ENCODE measurements at regions not wholly inside any gene's neighbourhood (a gene's known extent, or its start where the extent isn't known, plus 50 kb on each side); places are given as distances from the start of the nearest gene placed in this dataset.

DNA sequence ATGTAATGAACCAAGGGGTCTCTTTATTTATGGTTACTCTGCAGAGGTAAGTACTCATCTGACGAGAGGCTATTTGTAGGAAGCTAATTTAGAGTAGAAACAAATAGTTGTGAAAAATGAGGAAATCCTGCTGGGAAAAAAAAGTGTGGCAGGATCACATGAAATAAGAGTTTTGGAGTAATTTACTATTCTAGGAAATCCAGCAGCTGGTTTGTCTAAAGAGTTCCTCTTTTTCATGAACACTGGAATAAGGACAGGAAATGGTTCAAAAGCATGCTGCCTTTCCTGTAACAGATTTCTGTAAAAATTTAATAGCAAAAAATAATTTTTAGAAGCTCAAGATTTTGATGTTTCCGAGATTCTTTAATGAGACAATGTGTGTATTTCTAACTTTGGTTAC lies 177.3 kb downstream of the CHRM3 start:
- BruUV-seq (replicated peaks): no TSS peak
- TF ChIP-seq, protein P1, sequence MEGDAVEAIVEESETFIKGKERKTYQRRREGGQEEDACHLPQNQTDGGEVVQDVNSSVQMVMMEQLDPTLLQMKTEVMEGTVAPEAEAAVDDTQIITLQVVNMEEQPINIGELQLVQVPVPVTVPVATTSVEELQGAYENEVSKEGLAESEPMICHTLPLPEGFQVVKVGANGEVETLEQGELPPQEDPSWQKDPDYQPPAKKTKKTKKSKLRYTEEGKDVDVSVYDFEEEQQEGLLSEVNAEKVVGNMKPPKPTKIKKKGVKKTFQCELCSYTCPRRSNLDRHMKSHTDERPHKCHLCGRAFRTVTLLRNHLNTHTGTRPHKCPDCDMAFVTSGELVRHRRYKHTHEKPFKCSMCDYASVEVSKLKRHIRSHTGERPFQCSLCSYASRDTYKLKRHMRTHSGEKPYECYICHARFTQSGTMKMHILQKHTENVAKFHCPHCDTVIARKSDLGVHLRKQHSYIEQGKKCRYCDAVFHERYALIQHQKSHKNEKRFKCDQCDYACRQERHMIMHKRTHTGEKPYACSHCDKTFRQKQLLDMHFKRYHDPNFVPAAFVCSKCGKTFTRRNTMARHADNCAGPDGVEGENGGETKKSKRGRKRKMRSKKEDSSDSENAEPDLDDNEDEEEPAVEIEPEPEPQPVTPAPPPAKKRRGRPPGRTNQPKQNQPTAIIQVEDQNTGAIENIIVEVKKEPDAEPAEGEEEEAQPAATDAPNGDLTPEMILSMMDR (IDR thresholded peaks at IDR 0.05; ENCODE audit: unreplicated experiment): no peak
- DNase-seq: no peak
- Mint-ChIP-seq H3K27ac (ENCODE audit: unreplicated experiment) (no peak overlapping the region), H3K4me3 (ENCODE audit: low read depth, unreplicated experiment) (no peak overlapping the region), H3K4me1 (ENCODE audit: low read depth, unreplicated experiment) (peaks cover 6% of the 10 kb centered on the region), H3K36me3 (ENCODE audit: insufficient read depth, unreplicated experiment) (no peaks in the 10 kb centered on the region), H3K27me3 (ENCODE audit: unreplicated experiment) (no peaks in the 10 kb centered on the region), H3K9me3 (ENCODE audit: low read depth, unreplicated experiment) (peaks cover 3% of the 10 kb centered on the region)
- intact Hi-C loops (cut with micrococcal nuclease; ENCODE audit: unreplicated experiment): no loop called here
- CTCF ChIA-PET: interaction anchor here (0.6 kb wide), 1 partner anchor 12 kb away, joined by 4 read pairs; no protein-coding TSS in a partner anchor

DNA sequence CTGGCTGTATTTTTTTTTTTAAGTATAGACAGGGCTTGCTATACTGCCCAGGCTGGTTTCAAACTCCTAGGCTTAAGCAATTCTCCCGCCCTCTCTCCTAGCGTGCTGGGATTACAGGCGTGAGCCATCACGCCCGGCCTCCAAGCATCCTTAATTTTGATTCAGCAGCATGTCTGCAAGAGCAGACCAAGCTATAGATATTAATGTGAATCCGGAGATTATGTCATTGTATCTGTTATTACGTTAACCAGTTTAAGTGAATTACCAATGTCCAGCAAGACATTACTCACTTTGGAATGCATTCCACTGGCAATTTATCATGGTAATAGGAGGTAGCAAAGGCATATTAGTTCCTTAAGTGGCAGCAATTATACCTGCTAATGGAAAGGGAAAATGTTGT lies 179.7 kb downstream of the CHRM3 start:
- no peaks in the 10 kb centered on the region for H3K27me3 Mint-ChIP-seq (ENCODE audit: unreplicated experiment)
- H3K4me3 Mint-ChIP-seq (ENCODE audit: low read depth, unreplicated experiment): no peak overlapping the region
- intact Hi-C loops (cut with micrococcal nuclease; ENCODE audit: unreplicated experiment): no loop called here
- CTCF ChIA-PET: no interaction called here
- no peak for DNase-seq
- H3K9me3 Mint-ChIP-seq (ENCODE audit: low read depth, unreplicated experiment): peaks cover 3% of the 10 kb centered on the region
- BruUV-seq (replicated peaks): no TSS peak
- TF ChIP-seq, protein P1 (IDR thresholded peaks at IDR 0.05; ENCODE audit: unreplicated experiment): no peak
- no peaks in the 10 kb centered on the region for H3K36me3 Mint-ChIP-seq (ENCODE audit: insufficient read depth, unreplicated experiment)
- H3K27ac Mint-ChIP-seq (ENCODE audit: unreplicated experiment): no peak overlapping the region
- H3K4me1 Mint-ChIP-seq (ENCODE audit: low read depth, unreplicated experiment): no peaks in the 10 kb centered on the region

DNA sequence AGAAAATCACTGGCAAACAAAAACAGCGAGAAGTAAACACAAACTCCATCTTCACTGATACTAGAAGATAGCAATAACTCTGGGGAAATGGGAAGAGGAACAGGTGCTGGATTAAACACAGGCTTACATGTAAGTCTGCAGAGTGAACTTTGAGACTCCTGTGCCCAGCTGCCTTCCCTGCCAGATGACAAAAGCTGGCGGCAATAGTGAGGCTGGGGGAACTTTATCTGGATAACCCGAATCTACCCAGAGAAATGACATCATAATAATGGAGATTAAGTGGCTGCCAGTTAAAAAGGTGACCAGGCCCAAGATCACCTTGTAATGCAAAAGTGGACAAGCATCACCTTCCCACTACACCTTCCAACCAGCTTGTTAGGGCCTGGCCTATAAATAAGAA lies 184.5 kb downstream of the CHRM3 start:
- intact Hi-C loops (cut with micrococcal nuclease; ENCODE audit: unreplicated experiment): no loop called here
- Mint-ChIP-seq H3K27me3 (ENCODE audit: unreplicated experiment) (no peaks in the 10 kb centered on the region), H3K36me3 (ENCODE audit: insufficient read depth, unreplicated experiment) (no peaks in the 10 kb centered on the region), H3K27ac (ENCODE audit: unreplicated experiment) (no peak overlapping the region), H3K9me3 (ENCODE audit: low read depth, unreplicated experiment) (peaks cover 3% of the 10 kb centered on the region), H3K4me1 (ENCODE audit: low read depth, unreplicated experiment) (no peaks in the 10 kb centered on the region), H3K4me3 (ENCODE audit: low read depth, unreplicated experiment) (no peak overlapping the region)
- TF ChIP-seq, protein P1 (IDR thresholded peaks at IDR 0.05; ENCODE audit: unreplicated experiment): no peak
- BruUV-seq (replicated peaks): no TSS peak
- CTCF ChIA-PET: no interaction called here
- no peak for DNase-seq

DNA sequence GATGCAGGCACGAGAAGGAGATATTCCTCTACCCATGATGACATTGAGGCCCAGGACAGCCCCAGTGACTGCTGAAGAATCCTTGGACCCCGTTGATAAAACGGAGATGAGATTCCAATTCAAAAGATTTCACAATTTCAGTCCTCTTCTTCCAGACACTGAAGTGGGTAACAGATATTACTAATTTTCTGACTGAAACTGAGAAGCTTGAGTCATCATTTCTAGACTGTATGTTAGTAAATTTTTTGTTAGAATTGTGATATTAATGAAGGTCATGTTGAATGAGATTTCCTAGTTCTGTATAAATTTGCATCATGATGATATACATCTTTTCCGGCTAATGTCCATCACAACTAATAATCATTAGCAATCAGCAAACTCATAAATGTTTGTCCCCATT lies 185.8 kb downstream of the CHRM3 start:
- H3K27me3 Mint-ChIP-seq (ENCODE audit: unreplicated experiment): no peaks in the 10 kb centered on the region
- TF ChIP-seq, protein P1 (IDR thresholded peaks at IDR 0.05; ENCODE audit: unreplicated experiment): no peak
- H3K9me3 Mint-ChIP-seq (ENCODE audit: low read depth, unreplicated experiment): peaks cover 3% of the 10 kb centered on the region
- no peak overlapping the region for H3K4me3 Mint-ChIP-seq (ENCODE audit: low read depth, unreplicated experiment)
- no peaks in the 10 kb centered on the region for H3K36me3 Mint-ChIP-seq (ENCODE audit: insufficient read depth, unreplicated experiment)
- intact Hi-C loops (cut with micrococcal nuclease; ENCODE audit: unreplicated experiment): no loop called here
- no TSS peak for BruUV-seq (replicated peaks)
- no peak overlapping the region for H3K27ac Mint-ChIP-seq (ENCODE audit: unreplicated experiment)
- DNase-seq: no peak
- no peaks in the 10 kb centered on the region for H3K4me1 Mint-ChIP-seq (ENCODE audit: low read depth, unreplicated experiment)
- CTCF ChIA-PET: no interaction called here

DNA sequence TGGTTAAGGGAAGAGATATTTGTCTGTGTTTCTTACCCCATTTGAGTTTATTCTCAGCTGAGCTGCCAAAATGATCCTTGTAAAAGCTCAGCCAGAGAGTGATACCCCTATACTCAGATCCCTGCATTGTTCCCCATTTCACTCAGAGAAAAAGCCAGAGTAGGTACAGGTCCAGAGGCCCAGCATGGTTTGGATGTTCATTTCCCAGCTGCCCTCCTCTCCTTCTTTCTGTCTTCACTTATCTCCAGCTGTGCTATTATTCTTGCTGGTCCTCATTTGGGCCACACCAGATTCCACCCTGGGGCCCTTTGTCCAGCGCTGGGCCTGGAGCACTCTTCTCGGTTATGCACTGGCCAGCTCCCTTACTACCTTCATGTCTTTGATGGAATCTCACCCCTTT lies 187.7 kb downstream of the CHRM3 start:
- no peak overlapping the region for H3K4me3 Mint-ChIP-seq (ENCODE audit: low read depth, unreplicated experiment)
- CTCF ChIA-PET: no interaction called here
- DNase-seq: no peak
- H3K9me3 Mint-ChIP-seq (ENCODE audit: low read depth, unreplicated experiment): no peaks in the 10 kb centered on the region
- no peaks in the 10 kb centered on the region for H3K4me1 Mint-ChIP-seq (ENCODE audit: low read depth, unreplicated experiment)
- no peaks in the 10 kb centered on the region for H3K27me3 Mint-ChIP-seq (ENCODE audit: unreplicated experiment)
- intact Hi-C loops (cut with micrococcal nuclease; ENCODE audit: unreplicated experiment): no loop called here
- H3K27ac Mint-ChIP-seq (ENCODE audit: unreplicated experiment): no peak overlapping the region
- H3K36me3 Mint-ChIP-seq (ENCODE audit: insufficient read depth, unreplicated experiment): no peaks in the 10 kb centered on the region
- no TSS peak for BruUV-seq (replicated peaks)
- TF ChIP-seq, protein P1 (IDR thresholded peaks at IDR 0.05; ENCODE audit: unreplicated experiment): no peak
